ENCODE measurements at regions not wholly inside any gene's neighbourhood (a gene's known extent, or its start where the extent isn't known, plus 50 kb on each side); places are given as distances from the start of the nearest gene placed in this dataset.
"Not testable (repeated sequence)": the region's sequence is repeated elsewhere in the genome, so short reads cannot be mapped to it uniquely, and the experiment has no call there.

DNA sequence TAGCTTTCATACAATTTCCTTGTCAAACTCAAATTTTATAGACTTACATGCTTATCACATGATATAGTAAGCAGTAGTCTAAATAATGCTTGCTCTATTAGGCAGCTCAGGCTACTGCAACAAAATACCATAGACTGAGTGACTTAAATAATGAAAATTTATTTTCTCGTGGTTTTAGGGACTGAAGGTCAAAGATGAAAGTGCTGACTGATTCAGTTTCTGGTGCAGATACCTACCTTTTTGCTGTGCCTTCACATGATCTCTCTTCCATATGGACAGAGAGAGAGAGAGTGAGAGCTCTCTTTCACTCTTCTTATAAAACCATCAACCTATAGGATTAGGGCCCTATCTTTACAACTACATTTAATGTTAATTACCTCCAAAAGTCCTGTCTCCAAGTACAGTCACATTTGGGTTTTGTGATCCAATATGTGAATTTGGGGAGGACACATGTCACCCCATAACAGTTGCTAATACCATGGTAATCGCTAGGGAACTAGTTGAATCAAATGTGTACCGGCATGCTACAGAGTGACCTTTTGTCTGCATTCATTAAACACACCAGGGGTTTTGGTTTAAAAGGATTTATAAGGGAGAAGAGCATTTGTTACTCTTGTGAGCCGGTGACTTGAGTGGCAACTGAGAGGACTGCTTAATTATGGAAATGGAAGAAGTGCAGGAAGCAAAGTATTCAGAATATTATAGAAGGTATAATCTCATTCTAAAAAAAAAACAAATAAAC lies 723.4 kb upstream of the LRRTM4 start:
- DNase-seq: no peak
- no peak for TF ChIP-seq POLR2A (IDR thresholded peaks at IDR 0.05; ENCODE audit: low read length)
- no peak for TF ChIP-seq GATA1 (IDR thresholded peaks at IDR 0.05; ENCODE audit: low read depth, low read length)

DNA sequence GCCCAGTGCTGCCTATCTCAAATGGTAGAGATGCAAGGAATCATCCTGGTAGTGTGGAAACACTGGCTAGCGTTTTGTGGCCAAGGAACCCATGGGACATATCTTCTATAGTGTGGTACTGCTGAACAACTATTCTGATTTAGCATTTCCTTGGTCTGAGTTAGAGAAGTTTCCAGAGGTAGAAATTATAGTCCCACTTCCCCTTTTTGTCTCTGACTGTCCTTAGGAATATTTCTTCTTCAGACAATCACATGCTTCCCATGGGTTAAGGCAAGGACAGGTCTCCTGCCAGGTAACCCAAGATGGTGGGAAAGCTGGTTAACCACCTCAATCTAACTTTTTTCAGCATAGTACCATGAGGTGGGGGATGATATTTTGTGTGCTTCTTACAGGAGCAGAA lies 729.5 kb upstream of the LRRTM4 start:
- TF ChIP-seq GATA1 (IDR thresholded peaks at IDR 0.05; ENCODE audit: low read depth, low read length): no peak
- no peak for DNase-seq

DNA sequence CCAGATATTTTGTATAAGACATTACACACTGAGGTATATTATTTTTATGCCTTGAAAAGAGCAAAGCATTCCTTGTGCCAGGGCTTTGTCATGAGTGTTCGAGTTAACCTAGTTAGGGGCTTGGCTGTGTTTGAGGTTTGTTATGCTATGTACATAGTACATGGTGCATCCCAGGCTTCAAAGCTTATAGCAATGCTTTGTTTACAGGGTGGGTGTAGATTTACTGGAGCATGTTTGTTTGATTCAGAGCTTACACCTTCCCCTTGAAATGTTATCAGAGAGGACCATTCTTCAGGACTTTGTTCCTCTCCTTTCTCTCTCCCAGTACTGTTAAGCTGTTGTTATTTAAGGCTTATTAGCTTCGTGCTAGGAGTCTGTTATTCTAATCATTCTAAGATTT lies 738.7 kb upstream of the LRRTM4 start:
- no peak for DNase-seq
- TF ChIP-seq POLR2A (IDR thresholded peaks at IDR 0.05; ENCODE audit: low read length) (no peak), GATA1 (IDR thresholded peaks at IDR 0.05; ENCODE audit: low read depth, low read length) (no peak)

- TF ChIP-seq POLR2A (IDR thresholded peaks at IDR 0.05; ENCODE audit: low read length) (no peak), GATA1 (IDR thresholded peaks at IDR 0.05; ENCODE audit: low read depth, low read length) (no peak)
- DNase-seq: no peak
These were observed 739.3 kb upstream of the LRRTM4 start for GRCh38 chr2:78261454-78261853.

- not testable (repeated sequence) for DNase-seq
These were observed 739.9 kb upstream of the LRRTM4 start for GRCh38 chr2:78262089-78262488.

DNA sequence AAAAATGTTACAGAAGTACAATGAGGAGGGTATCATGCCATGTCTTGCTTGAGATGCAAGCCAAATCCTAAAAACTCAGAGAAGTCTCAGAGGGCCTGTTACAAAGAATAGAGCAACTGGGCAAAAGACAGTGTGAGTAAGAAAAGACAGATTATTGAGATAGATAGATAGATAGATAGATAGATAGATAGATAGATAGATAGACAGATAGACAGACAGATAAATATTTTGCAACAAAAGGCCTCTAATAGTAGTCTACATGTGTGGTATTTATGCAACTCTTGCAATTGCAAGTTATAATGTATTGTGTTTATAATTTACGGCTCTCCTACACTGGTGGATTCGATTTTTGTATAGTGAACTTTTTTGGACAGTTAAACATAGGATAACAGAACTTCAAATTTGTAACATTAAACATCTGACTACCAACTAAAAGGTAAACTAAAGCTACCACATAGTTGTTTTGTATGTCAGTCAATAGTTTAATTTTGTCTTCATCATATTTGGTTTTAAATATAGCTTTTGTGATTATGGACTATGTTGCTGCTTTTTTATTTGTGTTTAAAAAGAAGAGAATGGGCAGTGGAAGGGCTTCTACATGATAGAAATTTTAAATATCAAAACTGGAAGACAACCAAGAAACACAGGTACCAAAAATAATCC lies 740.7 kb upstream of the LRRTM4 start:
- TF ChIP-seq GATA1 (IDR thresholded peaks at IDR 0.05; ENCODE audit: low read depth, low read length): no peak
- no peak for TF ChIP-seq POLR2A (IDR thresholded peaks at IDR 0.05; ENCODE audit: low read length)
- no peak for DNase-seq

DNA sequence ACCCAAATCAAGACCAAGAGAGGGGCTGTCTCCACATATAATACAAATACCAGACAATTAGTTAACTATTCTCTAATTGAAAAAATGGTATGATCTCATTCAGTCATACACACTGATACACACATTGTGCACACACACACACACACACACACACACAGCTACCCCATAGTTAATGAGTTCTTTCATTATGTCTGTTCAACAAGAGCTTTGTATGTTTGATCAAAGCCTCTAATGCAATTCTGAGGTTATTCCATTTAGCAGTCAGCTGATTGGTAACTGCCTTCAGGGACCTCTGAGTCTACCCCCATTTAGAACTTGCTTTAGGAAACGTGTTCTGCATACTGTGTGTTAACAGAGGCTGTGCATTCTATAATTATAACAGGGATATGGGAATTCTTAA lies 741.4 kb upstream of the LRRTM4 start:
- DNase-seq: no peak
- TF ChIP-seq GATA1 (IDR thresholded peaks at IDR 0.05; ENCODE audit: low read depth, low read length) (no peak), POLR2A (IDR thresholded peaks at IDR 0.05; ENCODE audit: low read length) (no peak)

DNA sequence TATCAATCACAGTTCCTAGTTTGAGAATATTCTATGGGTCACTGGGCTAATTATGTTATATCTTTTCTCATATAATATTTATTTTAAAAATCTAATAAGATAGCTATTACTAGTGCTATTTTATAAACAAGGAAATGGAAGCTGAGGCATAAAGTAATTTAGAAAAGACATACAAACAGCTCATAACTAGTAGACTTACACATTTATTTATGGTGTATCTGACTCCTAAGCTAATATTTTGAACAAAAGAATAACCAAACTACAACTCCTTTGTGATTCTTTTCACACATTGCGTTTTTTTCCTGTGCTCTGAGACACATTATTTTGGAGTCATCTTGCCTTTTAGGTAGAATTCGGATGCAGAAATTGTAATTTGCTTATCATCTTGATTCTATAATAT lies 742.0 kb upstream of the LRRTM4 start:
- no peak for TF ChIP-seq POLR2A (IDR thresholded peaks at IDR 0.05; ENCODE audit: low read length)
- TF ChIP-seq GATA1 (IDR thresholded peaks at IDR 0.05; ENCODE audit: low read depth, low read length): no peak
- DNase-seq: no peak

GRCh38 chr2:78281164-78281563 lies 744.3 kb upstream of the REG3G start:
- no peak for TF ChIP-seq POLR2A (IDR thresholded peaks at IDR 0.05; ENCODE audit: low read length)
- no peak for TF ChIP-seq GATA1 (IDR thresholded peaks at IDR 0.05; ENCODE audit: low read depth, low read length)
- no peak for DNase-seq

DNA sequence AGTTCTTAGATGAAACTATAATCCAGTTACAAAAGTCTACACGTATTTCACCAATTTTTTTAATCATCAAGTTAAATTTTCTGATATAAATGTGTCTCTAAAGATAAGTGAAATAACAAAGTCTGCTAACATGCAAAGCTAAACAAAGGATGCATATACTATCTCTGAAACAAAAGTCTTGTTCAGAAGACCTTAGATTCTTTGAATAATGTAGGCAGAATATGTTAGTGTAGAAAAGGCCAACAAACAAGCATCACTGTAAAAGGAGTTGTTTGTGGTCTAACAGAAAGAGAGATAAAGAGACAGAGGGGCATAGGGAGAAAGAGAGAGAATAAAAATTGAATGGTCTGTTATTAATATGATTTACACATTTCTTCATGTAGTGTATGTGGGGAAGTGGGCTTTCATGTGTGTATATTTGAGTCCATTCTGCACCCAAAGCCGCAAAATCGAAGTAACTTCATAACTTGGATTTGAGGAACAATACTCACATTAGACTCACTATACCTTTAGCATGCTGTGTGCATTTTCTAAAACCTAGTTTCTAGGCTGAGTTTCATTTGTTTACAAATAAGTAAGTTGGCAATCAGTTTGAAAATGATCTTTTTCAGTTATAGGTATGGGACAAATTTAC lies 734.8 kb upstream of the REG3G start:
- DNase-seq: no peak
- no peak for TF ChIP-seq GATA1 (IDR thresholded peaks at IDR 0.05; ENCODE audit: low read depth, low read length)

GRCh38 chr2:78293768-78294167 lies 731.7 kb upstream of the REG3G start:
- no peak for TF ChIP-seq GATA1 (IDR thresholded peaks at IDR 0.05; ENCODE audit: low read depth, low read length)
- TF ChIP-seq POLR2A (IDR thresholded peaks at IDR 0.05; ENCODE audit: low read length): no peak
- DNase-seq: no peak

- TF ChIP-seq POLR2A (IDR thresholded peaks at IDR 0.05; ENCODE audit: low read length) (no peak), GATA1 (IDR thresholded peaks at IDR 0.05; ENCODE audit: low read depth, low read length) (no peak)
- DNase-seq: no peak
These were observed 724.2 kb upstream of the REG3G start for GRCh38 chr2:78301166-78301789.

- DNase-seq: no peak
- no peak for TF ChIP-seq POLR2A (IDR thresholded peaks at IDR 0.05; ENCODE audit: low read length)
- TF ChIP-seq GATA1 (IDR thresholded peaks at IDR 0.05; ENCODE audit: low read depth, low read length): no peak
These were observed 720.8 kb upstream of the REG3G start for GRCh38 chr2:78304678-78305077.

- TF ChIP-seq POLR2A (IDR thresholded peaks at IDR 0.05; ENCODE audit: low read length) (no peak), GATA1 (IDR thresholded peaks at IDR 0.05; ENCODE audit: low read depth, low read length) (no peak)
- no peak for DNase-seq
These were observed 716.0 kb upstream of the REG3G start for GRCh38 chr2:78309460-78309859.

DNA sequence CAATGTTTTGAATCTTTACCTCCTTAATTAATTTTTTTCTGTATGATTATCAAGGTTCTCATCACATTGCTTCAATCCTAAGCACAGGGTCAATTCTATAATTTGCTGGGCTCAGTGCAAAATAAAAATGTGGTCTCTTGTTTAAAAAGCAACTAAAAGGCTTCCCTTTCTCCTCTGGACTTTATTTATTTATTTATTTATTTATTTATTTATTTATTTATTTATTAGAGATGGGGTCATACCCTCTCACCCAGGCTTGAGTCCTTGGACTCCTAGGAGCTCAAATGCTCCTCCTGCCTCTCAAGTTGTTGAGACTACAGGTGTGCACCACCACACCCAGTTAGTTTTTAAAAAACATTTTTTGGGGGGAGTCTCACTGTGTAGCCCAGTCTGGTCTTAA lies 710.1 kb upstream of the REG3G start:
- DNase-seq: no peak
- TF ChIP-seq GATA1 (IDR thresholded peaks at IDR 0.05; ENCODE audit: low read depth, low read length) (no peak), POLR2A (IDR thresholded peaks at IDR 0.05; ENCODE audit: low read length) (no peak)
